ENCODE measurements at regions not wholly inside any gene's neighbourhood (a gene's known extent, or its start where the extent isn't known, plus 50 kb on each side); places are given as distances from the start of the nearest gene placed in this dataset.
"Not testable (repeated sequence)": the region's sequence is repeated elsewhere in the genome, so short reads cannot be mapped to it uniquely, and the experiment has no call there.

GRCh38 chr13:30520571-30520970 lies 54.8 kb upstream of the HMGB1 start:
- DNase-seq (ENCODE audit: extremely low spot score, unreplicated experiment), result no peak
- H3K27me3 Mint-ChIP-seq, result no peaks in the 10 kb centered on the region
- no peak overlapping the region for H3K27ac Mint-ChIP-seq
- no peaks in the 10 kb centered on the region for H3K9me3 Mint-ChIP-seq
- no peaks in the 10 kb centered on the region for H3K4me1 Mint-ChIP-seq (ENCODE audit: unreplicated experiment)
- H3K4me3 Mint-ChIP-seq, result no peak overlapping the region
- no peak for TF ChIP-seq CTCF (conservative IDR thresholded peaks at IDR 0.05)
- no peaks in the 10 kb centered on the region for H3K36me3 Mint-ChIP-seq

GRCh38 chr13:30523211-30523610 lies 57.5 kb upstream of the HMGB1 start:
- H3K4me1 Mint-ChIP-seq (ENCODE audit: unreplicated experiment), result peaks cover 7% of the 10 kb centered on the region
- TF ChIP-seq CTCF (conservative IDR thresholded peaks at IDR 0.05), result no peak
- no peaks in the 10 kb centered on the region for H3K9me3 Mint-ChIP-seq
- H3K36me3 Mint-ChIP-seq, result no peaks in the 10 kb centered on the region
- DNase-seq (ENCODE audit: extremely low spot score, unreplicated experiment), result no peak
- no peaks in the 10 kb centered on the region for H3K27me3 Mint-ChIP-seq
- H3K4me3 Mint-ChIP-seq, result no peak overlapping the region
- H3K27ac Mint-ChIP-seq, result no peak overlapping the region

- H3K4me3 Mint-ChIP-seq; DNase-seq (ENCODE audit: extremely low spot score, unreplicated experiment); H3K9me3 Mint-ChIP-seq; H3K27me3 Mint-ChIP-seq; H3K36me3 Mint-ChIP-seq; H3K4me1 Mint-ChIP-seq (ENCODE audit: unreplicated experiment); H3K27ac Mint-ChIP-seq: not testable (repeated sequence)
These were observed 58.1 kb upstream of the HMGB1 start for GRCh38 chr13:30523817-30524216.

- not testable (repeated sequence) for H3K27ac Mint-ChIP-seq
These were observed 59.5 kb upstream of the HMGB1 start for GRCh38 chr13:30525212-30525611.

GRCh38 chr13:30526612-30527495 lies 61.1 kb upstream of the HMGB1 start:
- H3K4me3 Mint-ChIP-seq, result no peak overlapping the region
- no peaks in the 10 kb centered on the region for H3K9me3 Mint-ChIP-seq
- TF ChIP-seq CTCF (conservative IDR thresholded peaks at IDR 0.05), result no peak
- no peak overlapping the region for H3K27ac Mint-ChIP-seq
- no peaks in the 10 kb centered on the region for H3K27me3 Mint-ChIP-seq
- no peak for DNase-seq (ENCODE audit: extremely low spot score, unreplicated experiment)
- H3K4me1 Mint-ChIP-seq (ENCODE audit: unreplicated experiment), result peaks cover 7% of the 10 kb centered on the region
- H3K36me3 Mint-ChIP-seq, result no peaks in the 10 kb centered on the region

More at GRCh38 chr13:30525212-30525611, 59.5 kb upstream of the HMGB1 start:
- H3K4me3 Mint-ChIP-seq; H3K4me1 Mint-ChIP-seq (ENCODE audit: unreplicated experiment); H3K9me3 Mint-ChIP-seq; H3K27me3 Mint-ChIP-seq; H3K36me3 Mint-ChIP-seq; DNase-seq (ENCODE audit: extremely low spot score, unreplicated experiment): not testable (repeated sequence)

GRCh38 chr13:30529085-30529834 lies 63.5 kb upstream of the HMGB1 start:
- H3K4me1 Mint-ChIP-seq (ENCODE audit: unreplicated experiment), result peaks cover 7% of the 10 kb centered on the region
- no peaks in the 10 kb centered on the region for H3K27me3 Mint-ChIP-seq
- H3K36me3 Mint-ChIP-seq, result no peaks in the 10 kb centered on the region
- H3K4me3 Mint-ChIP-seq, result no peak overlapping the region
- TF ChIP-seq CTCF (conservative IDR thresholded peaks at IDR 0.05), result no peak
- no peaks in the 10 kb centered on the region for H3K9me3 Mint-ChIP-seq
- H3K27ac Mint-ChIP-seq, result no peak overlapping the region
- no peak for DNase-seq (ENCODE audit: extremely low spot score, unreplicated experiment)
